ENCODE measurements at regions not wholly inside any gene's neighbourhood (a gene's known extent, or its start where the extent isn't known, plus 50 kb on each side); places are given as distances from the start of the nearest gene placed in this dataset.

DNA sequence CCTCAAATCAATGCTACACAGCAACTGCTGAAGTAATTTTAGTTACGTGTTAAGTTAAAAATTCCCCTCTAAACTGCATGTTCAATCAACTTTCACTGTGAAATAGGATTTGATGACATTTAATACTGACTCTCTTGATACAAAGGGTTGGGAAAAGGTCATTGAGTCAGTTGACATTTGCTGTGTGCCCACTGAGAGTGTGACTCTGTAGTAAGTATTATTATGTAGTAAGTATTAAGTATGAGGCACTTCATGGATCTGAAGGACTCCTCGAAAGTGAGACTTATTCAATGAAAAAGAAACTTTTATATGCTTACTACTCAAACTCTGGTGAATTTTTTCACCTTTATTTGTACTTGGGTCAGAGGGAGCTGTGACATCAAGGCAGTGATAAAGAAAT is 83.1 kb upstream of the S1PR1 start:
- ATAC-seq, result no peak

DNA sequence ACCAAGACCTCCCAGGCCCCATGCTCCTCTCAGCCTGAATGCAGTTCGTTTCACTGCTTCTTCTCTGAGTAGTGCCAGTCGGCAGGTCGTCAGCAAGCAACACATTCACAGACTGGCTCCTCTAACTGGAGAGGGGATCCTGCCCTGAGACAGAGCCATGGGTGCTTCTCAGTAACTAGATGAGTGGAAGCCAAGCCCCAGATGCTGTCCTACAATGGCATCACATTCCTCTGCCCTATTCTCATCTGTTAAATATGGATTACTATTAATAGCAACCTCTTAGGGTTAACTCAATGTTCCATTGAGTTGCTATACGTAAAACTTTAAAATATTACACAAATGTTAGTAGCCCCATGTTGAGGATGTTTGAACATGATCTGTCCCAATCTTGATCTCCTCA is 84.2 kb upstream of the S1PR1 start:
- ATAC-seq, result peak in 3 of 8 donors; percentile 53 to 71 (median 65)
- Histone ChIP-seq H3K4me3 (no peak overlapping the region), H3K9me3 (no peaks in the 10 kb centered on the region), H3K27ac (peak overlapping the region in 1 of 10 donors; percentile 9), H3K4me1 (peaks cover 0 to 37% (median 20%) of the 10 kb centered on the region in 9 donors), H3K36me3 (no peaks in the 10 kb centered on the region), H3K27me3 (no peaks in the 10 kb centered on the region)
- intact Hi-C loops (cut with DNase I), result loop anchor here in 1 of 10 donors (5.0 kb wide), 1 partner anchor 85 kb away; the partner anchor contains the start of gene S1PR1
- WGBS, 2 donors, result 56 to 69% methylated on average over 4 of the region's 4 CpGs
- TF ChIP-seq CTCF (IDR thresholded peaks at IDR 0.05), result no peak
- no peak for DNase-seq

More for the DNA sequence above, 83.1 kb upstream of the S1PR1 start:
- no peaks in the 10 kb centered on the region for H3K36me3 ChIP-seq
- H3K27ac ChIP-seq, result no peak overlapping the region
- intact Hi-C loops (cut with DNase I), result loop anchor here in 1 of 10 donors (5.0 kb wide), 1 partner anchor 84 kb away; the partner anchor contains the start of gene S1PR1
- 88 to 95% methylated on average over 2 of the region's 2 CpGs for WGBS, 2 donors
- peaks cover 0 to 30% (median 17%) of the 10 kb centered on the region in 9 donors for H3K4me1 ChIP-seq
- no peak for TF ChIP-seq CTCF (IDR thresholded peaks at IDR 0.05)
- H3K27me3 ChIP-seq, result no peaks in the 10 kb centered on the region
- DNase-seq, result no peak
- no peaks in the 10 kb centered on the region for H3K9me3 ChIP-seq
- H3K4me3 ChIP-seq, result no peak overlapping the region

DNA sequence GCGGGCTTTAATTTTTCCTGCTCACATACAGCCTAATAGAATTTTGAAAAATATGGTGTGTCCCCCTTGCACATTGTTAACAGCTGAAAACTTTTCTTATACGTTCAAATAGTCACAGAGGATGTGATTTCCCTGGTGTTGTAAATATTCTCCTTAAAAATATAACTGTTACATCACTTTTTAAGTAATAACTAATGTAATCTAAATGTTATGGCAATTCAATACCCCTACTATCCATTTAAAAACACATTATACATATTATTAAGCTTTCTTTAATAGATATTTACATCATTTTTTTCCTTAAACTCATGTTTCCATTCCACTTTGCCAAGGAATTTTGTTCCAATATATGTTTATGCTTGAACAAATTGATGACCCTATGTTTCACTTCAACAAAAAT is 85.5 kb upstream of the S1PR1 start:
- TF ChIP-seq CTCF (IDR thresholded peaks at IDR 0.05), result no peak
- no peaks in the 10 kb centered on the region for H3K36me3 ChIP-seq
- peak overlapping the region in 7 of 10 donors; percentile 49 to 78 (median 61) for H3K27ac ChIP-seq
- peaks cover 0 to 41% (median 20%) of the 10 kb centered on the region in 9 donors for H3K4me1 ChIP-seq
- H3K4me3 ChIP-seq, result no peak overlapping the region
- no peak for ATAC-seq
- WGBS, 2 donors, result 92 to 93% methylated on average over 2 of the region's 2 CpGs
- DNase-seq, result no peak
- no peaks in the 10 kb centered on the region for H3K27me3 ChIP-seq
- intact Hi-C loops (cut with DNase I), result loop anchor here in 1 of 10 donors (5.0 kb wide), 1 partner anchor 86 kb away; the partner anchor contains the start of gene S1PR1
- H3K9me3 ChIP-seq, result no peaks in the 10 kb centered on the region

DNA sequence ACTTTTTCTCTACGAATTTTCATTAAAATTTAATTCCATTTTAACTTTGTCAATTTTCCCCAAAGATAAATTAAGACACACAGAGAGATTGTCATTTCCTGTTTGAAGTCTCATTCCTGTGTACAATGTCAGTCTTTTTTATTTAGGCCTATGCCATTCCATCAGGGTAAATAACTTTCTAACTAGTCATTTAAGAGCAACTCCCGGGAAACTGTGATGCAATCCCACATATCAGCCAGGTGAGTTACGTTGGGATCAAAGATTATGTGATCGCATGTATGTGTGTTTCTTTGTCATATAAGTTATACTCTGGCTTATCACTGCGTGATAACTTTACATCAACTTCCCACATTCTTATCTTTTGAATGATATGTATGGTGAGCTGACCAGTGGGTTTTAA is 86.1 kb upstream of the S1PR1 start:
- 61 to 68% methylated on average over 5 of the region's 5 CpGs for WGBS, 2 donors
- Histone ChIP-seq H3K27me3 (no peaks in the 10 kb centered on the region), H3K27ac (peak overlapping the region in 7 of 10 donors; percentile 49 to 78 (median 61)), H3K9me3 (no peaks in the 10 kb centered on the region), H3K36me3 (no peaks in the 10 kb centered on the region), H3K4me3 (no peak overlapping the region), H3K4me1 (peaks cover 0 to 41% (median 20%) of the 10 kb centered on the region in 9 donors)
- TF ChIP-seq CTCF (IDR thresholded peaks at IDR 0.05), result no peak
- intact Hi-C loops (cut with DNase I), result loop anchor here in 1 of 10 donors (1.0 to 5.0 kb wide), 2 partner anchors 11 to 87 kb away; partner anchors contain the start of gene S1PR1
- DNase-seq (no peak), ATAC-seq (no peak)

Data from heart right ventricle (tissue), 16 donors.